HCT116 (cell line): ENCODE measurements at regions not wholly inside any gene's neighbourhood (a gene's known extent, or its start where the extent isn't known, plus 50 kb on each side); places are given as distances from the start of the nearest gene placed in this dataset.

Experiments used
- ATAC-seq: fragments of 200-7000 bp; cut with Tn5 transposase; 2 replicates; pipeline ENCODE4 v1.9.1; 2020; ENCODE audit warnings: mild to moderate bottlenecking, moderate library complexity
- BruUV-seq: library from RNA; stranded (reverse); fragments of 400-500 nt; replicated peaks from 2 replicates; lab custom pipeline; 2021; lab: Mats Ljungman, UMichigan
- CTCF ChIA-PET: fragments of 300-600 bp; sonication (Branson Sonifier 250); formaldehyde crosslinking; loops from one replicate; lab custom pipeline; 2021; ENCODE audit warnings: antibody characterized with exemption; lab: Charles Lee
- POLR2A ChIA-PET: fragments of 300-600, 350-600 bp; sonication (Branson Sonifier 250); formaldehyde crosslinking; loops from one replicate; lab custom pipeline; 2021; ENCODE audit warnings: antibody characterized with exemption; lab: Charles Lee
- RAD21 ChIA-PET, 2 experiments: fragments of 300-600 bp; sonication (Branson Sonifier 250); formaldehyde crosslinking; loops; one replicate each; lab custom pipeline; 2023; ENCODE audit warnings: low total read pairs in 2 of 2; ENCODE audit not compliant: uncharacterized antibody in 2 of 2, unreplicated experiment in 2 of 2, low non-redundant PET in 1 of 2; lab: Charles Lee
- DNase-seq: peaks from one replicate; pipeline ENCODE4 v3.0.0-alpha.2; 2010; ENCODE audit warnings: low read depth, low spot score
- H2AFZ ChIP-seq: fragments of 200-600 bp; shearing (Covaris generic), sonication (generic); 2 replicates; pipeline ENCODE4 v1.6.1; 2017; ENCODE audit warnings: low read depth, mixed run types, mixed read lengths, antibody characterized with exemption, low read length; ENCODE audit not compliant: poor library complexity, severe bottlenecking
- H3K27ac ChIP-seq: 2 replicates; pipeline ENCODE4 v1.5.1; 2012; ENCODE audit warnings: low read depth, low read length
- H3K27me3 ChIP-seq: fragments of 200-600 bp; sonication (generic); 2 replicates; pipeline ENCODE4 v1.6.1; 2016; ENCODE audit warnings: mixed run types, low read length, mixed read lengths; ENCODE audit not compliant: insufficient read depth
- H3K36me3 ChIP-seq, 2 experiments: fragments of 200-500 bp in 1 of 2; fragments of 200-600 bp in 1 of 2; sonication (Bioruptor generic) in 1 of 2; sonication (generic) in 1 of 2; 2 replicates each; pipeline versions ENCODE4 v1.5.1 to v1.6.1; 2014 to 2016; ENCODE audit warnings: low read length in 2 of 2, inconsistent platforms in 1 of 2, mixed read lengths in 1 of 2, mixed run types in 1 of 2; ENCODE audit not compliant: insufficient read depth in 2 of 2, control insufficient read depth in 1 of 2
- H3K4me1 ChIP-seq, 2 experiments: fragments of 200-600 bp in 1 of 2; sonication (generic) in 1 of 2; 2 replicates each; pipeline versions ENCODE4 v1.5.1 to v1.6.1; 2012 to 2017; ENCODE audit warnings: low read length in 2 of 2, inconsistent platforms in 1 of 2, mild to moderate bottlenecking in 1 of 2, mixed read lengths in 1 of 2, mixed run types in 1 of 2, moderate library complexity in 1 of 2; ENCODE audit not compliant: insufficient read depth in 2 of 2, control insufficient read depth in 1 of 2
- H3K4me2 ChIP-seq: fragments of 200-600 bp; sonication (generic); 2 replicates; pipeline ENCODE4 v1.6.1; 2017; ENCODE audit warnings: mixed run types, low read length, mixed read lengths
- H3K4me3 ChIP-seq, 2 experiments: fragments of 200-600 bp in 1 of 2; sonication (generic) in 1 of 2; replicated peaks in 1 of 2; 2 replicates each; pipeline ENCODE4 v1.5.1; 2011 to 2016; ENCODE audit warnings: low read length in 2 of 2, control low read depth in 1 of 2, low read depth in 1 of 2, mild to moderate bottlenecking in 1 of 2, mixed read lengths in 1 of 2, mixed run types in 1 of 2
- H3K79me2 ChIP-seq: fragments of 200-600 bp; sonication (generic); 2 replicates; pipeline ENCODE4 v1.6.1; 2017; ENCODE audit warnings: mild to moderate bottlenecking, mixed run types, low read length, moderate library complexity, mixed read lengths; ENCODE audit not compliant: insufficient read depth
- H3K9ac ChIP-seq: fragments of 200-600 bp; sonication (generic); 2 replicates; pipeline ENCODE4 v1.6.1; 2016; ENCODE audit warnings: low read length, mixed read lengths
- H3K9me2 ChIP-seq: fragments of 200-600 bp; sonication (generic), shearing (Covaris generic); 2 replicates; pipeline ENCODE4 v1.6.1; 2017; ENCODE audit warnings: mixed run types, mild to moderate bottlenecking, moderate library complexity; ENCODE audit not compliant: insufficient read depth
- H3K9me3 ChIP-seq, 2 experiments: fragments of 200-500 bp in 1 of 2; fragments of 200-600 bp in 1 of 2; sonication (Bioruptor generic) in 1 of 2; sonication (generic) in 1 of 2; 2 replicates each; pipeline ENCODE4 v1.6.1; 2014 to 2017; ENCODE audit warnings: low read length in 2 of 2, mixed read lengths in 2 of 2, inconsistent platforms in 1 of 2, low read depth in 1 of 2, mild to moderate bottlenecking in 1 of 2, mixed run types in 1 of 2, moderate library complexity in 1 of 2; ENCODE audit not compliant: control insufficient read depth in 1 of 2, insufficient read depth in 1 of 2
- H4K20me1 ChIP-seq: fragments of 200-600 bp; sonication (generic), shearing (Covaris generic); 2 replicates; pipeline ENCODE4 v1.6.1; 2017; ENCODE audit warnings: mixed run types, mild to moderate bottlenecking, moderate library complexity; ENCODE audit not compliant: insufficient read depth
- CBX3 ChIP-seq: IDR thresholded peaks from 2 replicates; pipeline ENCODE4 v1.6.1; 2012; ENCODE audit warnings: low read depth
- CEBPB ChIP-seq: IDR thresholded peaks from 2 replicates; pipeline ENCODE4 v1.6.1; 2012; ENCODE audit warnings: low read depth
- CTCF ChIP-seq, 3 experiments: fragments of 200-600 bp in 1 of 3; sonication (generic) in 1 of 3; IDR thresholded peaks in 2 of 3; conservative IDR thresholded peaks in 1 of 3; 2 replicates each; pipeline ENCODE4 v1.5.1; 2012 to 2017; ENCODE audit warnings: low read depth in 2 of 3, low read length in 2 of 3, antibody characterized with exemption in 1 of 3, borderline replicate concordance in 1 of 3, control low read depth in 1 of 3, mild to moderate bottlenecking in 1 of 3, mixed read lengths in 1 of 3, mixed run types in 1 of 3, moderate library complexity in 1 of 3; ENCODE audit not compliant: insufficient read depth in 1 of 3
- EGR1 ChIP-seq: IDR thresholded peaks from 2 replicates; pipeline ENCODE4 v1.6.1; 2012; ENCODE audit warnings: low read depth
- JUND ChIP-seq: IDR thresholded peaks from 2 replicates; pipeline ENCODE4 v1.6.1; 2012
- POLR2A ChIP-seq: IDR thresholded peaks from 2 replicates; pipeline ENCODE4 v1.7.0; 2011; ENCODE audit warnings: borderline replicate concordance; ENCODE audit not compliant: insufficient read depth, insufficient read length; ENCODE audit errors: extremely low read depth
- POLR2AphosphoS5 ChIP-seq: IDR thresholded peaks from 2 replicates; pipeline ENCODE4 v1.6.1; 2011; ENCODE audit warnings: mild to moderate bottlenecking, low read depth, low read length, moderate library complexity
- RAD21 ChIP-seq: IDR thresholded peaks from 2 replicates; pipeline ENCODE4 v1.6.1; 2012; ENCODE audit warnings: low read depth, mild to moderate bottlenecking
- SIN3A ChIP-seq: IDR thresholded peaks from 2 replicates; pipeline ENCODE4 v1.6.1; 2012; ENCODE audit warnings: low read depth
- SP1 ChIP-seq: IDR thresholded peaks from 2 replicates; pipeline ENCODE4 v1.6.1; 2012; ENCODE audit warnings: low read depth
- SRF ChIP-seq: IDR thresholded peaks from 2 replicates; pipeline ENCODE4 v1.6.1; 2012; ENCODE audit warnings: low read depth
- TCF7L2 ChIP-seq: IDR thresholded peaks from 2 replicates; pipeline ENCODE4 v1.7.0; 2011; ENCODE audit warnings: borderline replicate concordance, inconsistent platforms; ENCODE audit not compliant: insufficient read depth, insufficient read length; ENCODE audit errors: extremely low read depth
- YY1 ChIP-seq: IDR thresholded peaks from 2 replicates; pipeline ENCODE4 v1.6.1; 2011; ENCODE audit warnings: low read length, low read depth, moderate library complexity, mild to moderate bottlenecking; ENCODE audit not compliant: insufficient replicate concordance; ENCODE audit errors: extremely low read depth
- ZBTB33 ChIP-seq: IDR thresholded peaks from 2 replicates; pipeline ENCODE4 v1.6.1; 2011; ENCODE audit warnings: mild to moderate bottlenecking, low read length, moderate library complexity; ENCODE audit not compliant: insufficient replicate concordance; ENCODE audit errors: extremely low read depth
- ZNF274 ChIP-seq: fragments of 200-500 bp; sonication (Bioruptor generic); IDR thresholded peaks from 2 replicates; pipeline ENCODE4 v1.6.1; 2014; ENCODE audit warnings: mild to moderate bottlenecking, low read depth, low read length, inconsistent platforms
- intact Hi-C: fragments of 100-400 bp; cut with micrococcal nuclease; formaldehyde crosslinking; loops from 2 replicates; pipeline ENCODE4 v1.10.0; 2022
- TF ChIP-seq, protein P1 (sequence below): IDR thresholded peaks from 2 replicates; pipeline ENCODE4 v1.6.1; 2012; ENCODE audit warnings: low read depth

DNA sequence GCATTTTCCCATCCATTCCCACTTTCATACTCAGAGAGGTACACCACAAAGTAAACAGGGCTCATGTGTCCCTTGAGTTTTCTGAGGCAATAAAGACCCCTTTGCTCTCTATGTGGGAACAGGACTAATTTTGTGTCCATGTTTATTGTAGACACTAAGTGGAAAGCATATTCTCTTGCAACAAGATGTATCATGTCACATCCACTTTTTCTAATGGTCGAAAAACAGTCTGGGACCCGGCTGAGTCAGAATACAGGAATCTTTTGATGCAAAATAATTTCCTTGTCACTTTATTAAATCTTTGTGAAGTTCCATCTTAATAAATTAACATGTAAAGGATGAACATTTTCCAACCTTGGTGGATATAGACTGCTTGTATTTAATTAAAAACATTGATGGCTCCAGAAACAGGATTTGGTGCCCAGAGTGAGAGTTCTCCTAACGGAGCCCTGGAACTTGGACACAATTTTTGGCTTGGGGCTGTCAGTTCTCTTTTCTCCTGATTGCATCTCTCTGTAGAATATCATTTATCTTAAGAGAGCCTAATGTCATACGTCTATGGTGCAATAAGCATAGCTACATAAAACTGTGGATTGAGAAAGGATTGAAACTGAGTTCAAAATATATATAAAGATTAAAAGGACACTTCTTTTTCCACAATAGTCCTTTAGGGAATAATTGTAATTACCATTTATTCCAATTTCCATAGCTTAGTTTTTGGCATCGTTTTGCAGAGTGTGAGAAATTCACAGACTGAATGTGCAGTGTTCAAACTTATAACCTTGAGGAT is 1116.7 kb upstream of the SEMA6A start:
- ChIA-PET RAD21 (no interaction called here), POLR2A (no interaction called here)

More for the DNA sequence above, 1116.7 kb upstream of the SEMA6A start:
- Histone ChIP-seq H3K9ac (no peak overlapping the region), H3K79me2 (no peaks in the 10 kb centered on the region), H3K4me3 (no peak overlapping the region), H3K4me1 (no peaks in the 10 kb centered on the region), H3K9me2 (no peaks in the 10 kb centered on the region), H3K27ac (no peak overlapping the region), H4K20me1 (no peaks in the 10 kb centered on the region), H2AFZ (no peak overlapping the region), H3K9me3 (no peaks in the 10 kb centered on the region), H3K36me3 (no peaks in the 10 kb centered on the region), H3K27me3 (no peaks in the 10 kb centered on the region), H3K4me2 (no peak overlapping the region)
- no peak for ATAC-seq
- no peak for DNase-seq
- intact Hi-C loops = no loop called here
- CTCF ChIA-PET = no interaction called here
- no TSS peak for BruUV-seq
- TF ChIP-seq CEBPB (no peak), EGR1 (no peak), POLR2AphosphoS5 (no peak), YY1 (no peak), ZNF274 (no peak), POLR2A (no peak), CTCF (IDR thresholded peaks at IDR 0.05 in 2 of 3, conservative IDR thresholded peaks at IDR 0.05 in 1 of 3; ENCODE audit: borderline replicate concordance in 1 of 3, insufficient read depth in 1 of 3, low read depth in 2 of 3, low read length in 2 of 3) (no peak), ZBTB33 (no peak), TCF7L2 (no peak), SIN3A (no peak), SP1 (no peak), SRF (no peak), JUND (no peak), CBX3 (no peak), RAD21 (no peak)
- TF ChIP-seq, protein P1, sequence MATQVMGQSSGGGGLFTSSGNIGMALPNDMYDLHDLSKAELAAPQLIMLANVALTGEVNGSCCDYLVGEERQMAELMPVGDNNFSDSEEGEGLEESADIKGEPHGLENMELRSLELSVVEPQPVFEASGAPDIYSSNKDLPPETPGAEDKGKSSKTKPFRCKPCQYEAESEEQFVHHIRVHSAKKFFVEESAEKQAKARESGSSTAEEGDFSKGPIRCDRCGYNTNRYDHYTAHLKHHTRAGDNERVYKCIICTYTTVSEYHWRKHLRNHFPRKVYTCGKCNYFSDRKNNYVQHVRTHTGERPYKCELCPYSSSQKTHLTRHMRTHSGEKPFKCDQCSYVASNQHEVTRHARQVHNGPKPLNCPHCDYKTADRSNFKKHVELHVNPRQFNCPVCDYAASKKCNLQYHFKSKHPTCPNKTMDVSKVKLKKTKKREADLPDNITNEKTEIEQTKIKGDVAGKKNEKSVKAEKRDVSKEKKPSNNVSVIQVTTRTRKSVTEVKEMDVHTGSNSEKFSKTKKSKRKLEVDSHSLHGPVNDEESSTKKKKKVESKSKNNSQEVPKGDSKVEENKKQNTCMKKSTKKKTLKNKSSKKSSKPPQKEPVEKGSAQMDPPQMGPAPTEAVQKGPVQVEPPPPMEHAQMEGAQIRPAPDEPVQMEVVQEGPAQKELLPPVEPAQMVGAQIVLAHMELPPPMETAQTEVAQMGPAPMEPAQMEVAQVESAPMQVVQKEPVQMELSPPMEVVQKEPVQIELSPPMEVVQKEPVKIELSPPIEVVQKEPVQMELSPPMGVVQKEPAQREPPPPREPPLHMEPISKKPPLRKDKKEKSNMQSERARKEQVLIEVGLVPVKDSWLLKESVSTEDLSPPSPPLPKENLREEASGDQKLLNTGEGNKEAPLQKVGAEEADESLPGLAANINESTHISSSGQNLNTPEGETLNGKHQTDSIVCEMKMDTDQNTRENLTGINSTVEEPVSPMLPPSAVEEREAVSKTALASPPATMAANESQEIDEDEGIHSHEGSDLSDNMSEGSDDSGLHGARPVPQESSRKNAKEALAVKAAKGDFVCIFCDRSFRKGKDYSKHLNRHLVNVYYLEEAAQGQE = no peak
